AG10803 (cell line): ENCODE measurements at regions not wholly inside any gene's neighbourhood (a gene's known extent, or its start where the extent isn't known, plus 50 kb on each side); places are given as distances from the start of the nearest gene placed in this dataset.

Source experiments
- DNase-seq: peaks from one replicate; pipeline ENCODE4 v3.0.0; 2010; ENCODE audit warnings: low read depth
- H3K4me3 ChIP-seq: 2 replicates; pipeline ENCODE4 v1.5.1; 2011; ENCODE audit warnings: mild to moderate bottlenecking, low read length, control low read depth
- TF ChIP-seq, protein P1 (sequence below): conservative IDR thresholded peaks from 2 replicates; pipeline ENCODE4 v1.5.1; 2011; ENCODE audit warnings: mild to moderate bottlenecking, low read length, control low read depth, inconsistent platforms

- DNase-seq = peak; percentile 42
- no peak overlapping the region for H3K4me3 ChIP-seq
- TF ChIP-seq, protein P1, sequence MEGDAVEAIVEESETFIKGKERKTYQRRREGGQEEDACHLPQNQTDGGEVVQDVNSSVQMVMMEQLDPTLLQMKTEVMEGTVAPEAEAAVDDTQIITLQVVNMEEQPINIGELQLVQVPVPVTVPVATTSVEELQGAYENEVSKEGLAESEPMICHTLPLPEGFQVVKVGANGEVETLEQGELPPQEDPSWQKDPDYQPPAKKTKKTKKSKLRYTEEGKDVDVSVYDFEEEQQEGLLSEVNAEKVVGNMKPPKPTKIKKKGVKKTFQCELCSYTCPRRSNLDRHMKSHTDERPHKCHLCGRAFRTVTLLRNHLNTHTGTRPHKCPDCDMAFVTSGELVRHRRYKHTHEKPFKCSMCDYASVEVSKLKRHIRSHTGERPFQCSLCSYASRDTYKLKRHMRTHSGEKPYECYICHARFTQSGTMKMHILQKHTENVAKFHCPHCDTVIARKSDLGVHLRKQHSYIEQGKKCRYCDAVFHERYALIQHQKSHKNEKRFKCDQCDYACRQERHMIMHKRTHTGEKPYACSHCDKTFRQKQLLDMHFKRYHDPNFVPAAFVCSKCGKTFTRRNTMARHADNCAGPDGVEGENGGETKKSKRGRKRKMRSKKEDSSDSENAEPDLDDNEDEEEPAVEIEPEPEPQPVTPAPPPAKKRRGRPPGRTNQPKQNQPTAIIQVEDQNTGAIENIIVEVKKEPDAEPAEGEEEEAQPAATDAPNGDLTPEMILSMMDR = no peak
These were observed 183.4 kb upstream of the FAM241A start for GRCh38 chr4:111961809-111962208.

- no peak overlapping the region for H3K4me3 ChIP-seq
- DNase-seq = no peak
- TF ChIP-seq, protein P1 = no peak
These were observed 182.0 kb upstream of the FAM241A start for GRCh38 chr4:111963158-111963700.

DNA sequence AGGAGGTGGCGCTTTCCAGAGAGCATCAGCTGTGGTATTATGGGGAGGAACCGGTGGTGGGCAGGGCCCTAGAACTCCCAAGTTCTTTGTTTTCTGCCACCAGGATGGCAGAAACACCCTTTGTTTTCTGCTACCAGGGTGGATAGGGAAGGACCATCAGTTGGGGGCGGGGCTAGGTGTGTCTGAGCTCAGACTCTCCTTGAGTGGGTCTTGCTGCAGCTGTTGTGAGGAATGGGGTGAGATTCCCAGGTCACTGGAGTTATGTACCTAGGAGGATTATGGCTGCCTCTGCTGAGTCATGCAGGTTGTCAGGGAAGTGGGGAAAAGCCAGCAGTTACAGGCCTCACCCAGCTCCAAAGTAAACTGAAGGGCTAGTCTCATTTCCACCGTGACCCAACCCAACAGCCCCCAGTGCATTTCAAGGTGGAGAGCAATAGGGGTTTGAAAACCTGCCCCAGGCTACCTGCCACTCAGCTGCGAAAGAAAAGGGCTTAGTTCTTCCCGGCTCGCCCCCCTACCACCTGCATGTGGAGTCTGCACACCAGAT, 167.8 kb upstream of the FAM241A start:
- TF ChIP-seq, protein P1 = no peak
- no peak for DNase-seq
- no peak overlapping the region for H3K4me3 ChIP-seq

- H3K4me3 ChIP-seq = no peak overlapping the region
- no peak for DNase-seq
- TF ChIP-seq, protein P1 = no peak
These were observed 165.3 kb upstream of the FAM241A start for GRCh38 chr4:111979921-111980320.

DNA sequence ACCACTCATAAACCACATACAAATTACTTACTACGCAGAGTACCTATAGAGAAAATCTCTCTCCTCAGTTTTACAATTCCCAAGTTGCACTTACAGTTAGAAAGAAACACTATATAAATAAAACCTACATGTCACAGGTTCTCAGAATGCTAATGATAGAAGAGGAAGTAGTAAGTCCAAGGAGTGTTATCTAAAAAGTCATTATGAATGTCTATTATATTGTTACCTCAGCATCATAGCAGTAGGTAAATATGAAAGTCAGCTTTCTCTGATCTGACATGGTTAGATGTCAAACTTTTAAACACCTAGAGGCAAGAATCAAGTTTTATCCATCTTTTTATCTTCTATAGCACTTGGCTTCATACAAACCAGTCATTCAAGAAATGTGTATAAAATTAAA, 163.2 kb upstream of the FAM241A start:
- no peak overlapping the region for H3K4me3 ChIP-seq
- TF ChIP-seq, protein P1 = no peak
- no peak for DNase-seq

DNA sequence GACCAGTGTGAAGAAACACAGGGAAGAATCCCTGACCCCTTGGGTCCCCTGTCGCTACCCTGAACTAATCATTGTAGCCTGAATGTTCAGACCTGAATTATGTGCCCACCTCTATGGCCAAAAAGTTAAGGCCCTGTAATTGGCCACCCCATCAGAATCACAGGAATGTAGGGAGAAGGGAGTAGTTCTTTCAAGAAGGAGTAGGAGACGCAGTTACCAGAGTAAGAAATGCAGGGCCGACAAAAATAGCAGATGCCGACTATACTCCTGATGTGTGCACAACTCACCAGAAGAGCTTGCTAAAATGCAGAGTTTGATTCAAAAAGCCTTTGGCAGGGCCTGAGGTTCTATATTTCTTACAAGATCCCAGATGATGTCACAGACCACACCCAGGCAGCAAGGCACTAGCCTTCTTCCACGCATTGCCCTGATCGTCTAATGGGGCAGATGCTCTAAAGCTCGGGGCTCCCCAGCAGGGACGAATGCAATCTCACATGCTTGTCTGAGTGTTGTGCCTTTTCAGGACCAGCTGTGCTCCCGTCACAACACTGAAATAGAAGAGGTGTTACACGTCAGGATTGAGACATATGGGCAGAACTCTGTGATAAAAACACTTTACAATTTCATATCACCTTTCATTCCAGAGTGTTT, 161.0 kb upstream of the FAM241A start:
- DNase-seq = no peak
- TF ChIP-seq, protein P1 = no peak
- H3K4me3 ChIP-seq = no peak overlapping the region

GRCh38 chr4:111985426-111985825, 159.8 kb upstream of the FAM241A start:
- TF ChIP-seq, protein P1 = no peak
- no peak for DNase-seq
- no peak overlapping the region for H3K4me3 ChIP-seq
